Activated CD4-positive, alpha-beta T cell treated with anti-CD3 and anti-CD28 coated beads for 4 hours (primary cell): ENCODE measurements at regions not wholly inside any gene's neighbourhood (a gene's known extent, or its start where the extent isn't known, plus 50 kb on each side); places are given as distances from the start of the nearest gene placed in this dataset.

Source experiments
- DNase-seq, 2 donors: peaks; one replicate each; pipeline ENCODE4 v3.0.0-alpha.2; 2020

DNA sequence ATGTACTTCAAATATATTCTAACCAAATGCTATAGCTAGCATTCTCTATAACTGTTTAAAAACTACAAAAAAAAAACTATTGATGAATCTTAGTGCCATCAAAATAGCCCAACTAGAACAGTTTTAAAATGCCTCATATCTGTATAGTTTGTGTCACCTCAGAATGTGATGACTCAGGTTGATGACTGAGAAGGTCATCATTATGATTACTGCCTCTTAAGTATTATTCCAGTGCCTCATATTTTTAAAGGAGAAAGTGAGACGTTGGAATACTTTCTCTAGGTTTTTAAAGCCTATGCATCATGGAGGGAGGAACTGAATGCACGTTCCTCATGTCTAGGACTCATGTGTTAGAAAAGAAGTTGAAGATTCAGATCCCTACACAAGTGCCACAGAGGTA, 88.2 kb downstream of the TMA16 start:
- DNase-seq, result no peak

DNA sequence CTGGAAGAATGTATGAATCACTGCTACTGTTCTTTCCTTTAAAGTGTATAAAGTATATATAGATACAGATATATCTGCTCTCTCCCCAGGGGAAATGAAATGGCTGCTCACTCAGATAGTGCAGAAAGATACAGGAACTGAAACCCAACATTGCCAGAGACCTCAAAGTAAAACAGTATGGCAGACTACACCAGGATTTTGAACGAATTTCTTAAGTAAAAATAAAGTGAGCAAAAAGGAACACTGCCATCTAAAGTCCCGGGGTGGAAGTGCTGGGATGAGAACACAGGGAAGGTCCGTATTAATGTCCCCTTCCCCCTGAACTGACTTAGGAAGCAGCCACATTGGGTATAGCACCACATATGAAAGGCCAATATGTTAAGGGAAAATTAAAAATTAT, 93.4 kb downstream of the TMA16 start:
- no peak for DNase-seq

DNA sequence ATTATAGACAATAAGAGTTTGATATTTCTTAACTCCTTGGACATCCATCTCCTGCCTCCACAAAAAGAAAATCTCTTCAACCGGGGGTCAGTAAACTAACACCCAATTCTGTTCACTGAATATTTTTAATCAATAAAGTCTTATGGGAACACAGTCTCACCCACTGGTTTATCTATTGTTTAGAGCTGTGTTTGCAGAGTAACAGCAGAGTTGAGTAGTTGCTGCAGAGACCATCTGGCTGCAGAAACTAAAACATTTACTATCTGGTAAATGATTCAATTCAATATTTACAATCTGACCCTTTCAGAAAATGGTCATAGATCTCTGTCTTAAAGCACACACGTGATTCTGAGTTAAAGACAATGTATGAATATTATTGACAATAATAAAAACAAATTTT, 94.0 kb downstream of the TMA16 start:
- DNase-seq, result no peak

DNA sequence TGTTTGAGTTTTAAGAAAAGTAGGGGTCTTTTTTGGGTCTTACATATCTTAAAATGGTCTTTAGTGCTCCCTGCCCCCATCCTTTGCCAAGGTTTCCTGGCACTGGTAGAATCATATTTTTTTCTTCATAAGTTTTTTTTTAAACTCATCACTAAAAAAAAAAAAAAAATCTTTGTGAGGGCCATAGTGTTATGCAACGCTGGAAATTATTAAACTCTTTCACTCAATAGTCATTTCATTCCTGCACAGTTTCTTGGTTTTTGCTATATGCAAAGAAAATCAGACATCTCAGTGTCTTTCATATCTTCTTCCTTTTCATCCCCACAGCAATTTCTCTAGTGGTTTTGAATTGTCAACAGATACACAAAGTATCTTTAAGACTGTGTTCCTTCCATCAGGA, 95.6 kb downstream of the TMA16 start:
- DNase-seq, result no peak

DNA sequence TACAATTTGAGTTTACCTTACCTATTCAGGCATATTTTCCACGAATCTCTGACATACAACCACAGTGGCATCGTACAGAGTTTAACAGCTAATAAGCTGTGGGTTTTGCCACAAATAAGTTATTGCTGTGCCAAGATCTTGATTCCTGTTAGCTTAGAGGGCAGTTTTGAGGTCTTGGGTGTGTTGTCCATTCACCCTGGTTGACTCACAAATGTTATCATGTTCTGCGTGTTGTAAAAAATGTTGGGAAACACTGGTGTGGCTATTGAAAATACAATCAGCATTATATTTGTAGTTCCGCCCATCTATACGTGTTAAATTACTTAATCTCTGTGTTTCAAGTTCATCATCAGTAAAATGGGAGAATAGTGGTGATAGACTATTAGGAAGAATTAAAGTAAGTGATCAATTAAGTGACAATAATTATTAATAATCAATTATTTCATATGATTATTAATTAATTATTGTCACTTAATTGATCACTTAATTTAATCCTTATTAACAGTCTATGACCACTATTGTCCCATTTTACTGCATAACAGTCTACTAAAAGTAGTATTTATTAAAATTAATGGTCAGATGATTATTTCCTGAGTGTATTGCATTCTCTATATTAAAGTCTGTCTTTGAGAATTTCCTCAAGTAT, 96.3 kb downstream of the TMA16 start:
- no peak for DNase-seq

DNA sequence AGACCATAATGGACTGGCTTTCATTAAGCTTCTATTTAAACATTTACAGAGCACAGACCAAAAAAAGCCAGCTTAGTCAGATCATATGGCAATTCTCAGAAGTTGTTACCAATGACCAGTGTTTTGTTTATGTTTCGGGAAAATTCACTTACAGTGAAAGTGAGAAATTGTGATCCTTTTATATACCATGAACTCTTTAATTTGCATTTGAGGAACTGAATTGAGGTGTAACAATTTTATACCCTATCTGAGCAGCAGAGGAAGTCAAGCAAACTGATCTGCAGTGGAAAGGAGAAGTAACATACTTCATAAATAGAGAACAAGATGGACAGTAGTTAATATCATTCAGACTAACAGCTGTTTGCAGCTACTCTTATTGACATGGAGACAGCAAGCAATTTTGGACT, 97.1 kb downstream of the TMA16 start:
- no peak for DNase-seq

DNA sequence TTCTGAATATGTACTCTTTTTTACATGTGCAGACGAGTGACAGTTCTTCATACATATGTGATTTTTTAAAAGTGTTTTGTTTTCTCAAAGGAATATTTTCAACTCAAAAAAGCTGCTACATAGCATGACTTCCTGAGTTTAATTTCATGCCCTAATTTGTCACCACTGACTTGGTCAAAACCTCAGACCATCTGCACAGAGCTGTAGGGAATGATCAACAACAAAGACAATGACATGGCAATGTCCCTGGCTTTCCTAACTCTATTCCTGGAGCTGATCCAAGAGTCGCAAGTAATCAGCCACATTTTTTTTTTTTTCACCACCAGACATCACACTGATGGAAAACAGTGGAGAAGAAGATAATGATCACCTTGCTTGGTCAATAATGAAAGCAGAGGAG, 97.7 kb downstream of the TMA16 start:
- no peak for DNase-seq

DNA sequence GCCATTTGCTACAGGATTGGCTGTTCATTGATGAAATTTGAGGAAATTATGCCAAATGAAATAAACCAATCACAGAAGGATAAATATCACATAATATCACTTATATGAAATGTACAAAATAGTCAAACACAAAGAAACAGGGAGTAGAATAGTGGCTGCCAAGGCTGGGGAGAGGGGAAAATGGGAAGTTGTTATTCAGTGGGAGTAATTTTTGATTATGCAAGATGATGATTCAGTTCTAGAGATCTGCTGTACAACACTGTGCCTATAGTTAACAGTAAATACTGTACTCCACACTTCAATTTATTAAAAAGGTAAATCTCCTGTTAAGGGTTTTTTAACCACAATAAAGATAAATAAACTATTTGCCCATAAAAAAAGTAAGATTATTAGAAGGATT, 101.1 kb downstream of the TMA16 start:
- no peak for DNase-seq

DNA sequence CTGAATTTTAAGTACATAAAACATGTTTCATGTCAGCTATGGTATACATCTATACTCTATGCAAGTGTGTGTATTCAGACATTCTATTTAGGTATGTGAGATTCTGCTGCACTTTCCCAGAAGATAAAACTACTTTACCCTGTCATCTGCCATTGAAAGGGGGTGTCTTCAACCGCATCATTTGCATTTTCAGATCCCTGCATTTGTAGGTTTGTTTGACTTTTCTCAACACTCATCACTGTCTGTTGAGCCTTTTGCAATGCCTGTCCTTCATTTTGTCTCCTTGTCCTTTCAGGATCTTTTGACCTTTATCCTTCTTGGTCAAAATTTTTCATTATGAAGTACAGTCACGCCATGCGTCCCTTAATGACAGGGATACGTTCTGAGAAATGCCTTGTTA, 103.5 kb downstream of the TMA16 start:
- no peak for DNase-seq

DNA sequence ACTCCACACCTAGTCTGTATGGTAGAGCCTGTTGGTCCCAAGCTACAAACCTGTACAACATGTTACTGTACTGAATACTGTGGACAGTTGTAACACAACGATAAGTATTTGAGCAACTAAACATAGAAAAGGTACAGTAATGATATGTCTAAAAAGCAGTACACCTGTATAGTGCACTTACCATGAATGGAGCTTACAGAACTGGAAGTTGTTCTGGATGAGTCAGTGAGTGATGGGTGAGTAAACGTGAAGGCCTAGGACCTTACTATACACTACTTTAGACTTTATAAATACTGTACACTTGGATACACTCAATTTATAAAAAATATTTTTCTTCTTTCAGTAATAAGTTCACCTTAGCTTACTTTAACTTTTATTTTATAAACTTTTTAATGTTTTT, 104.0 kb downstream of the TMA16 start:
- no peak for DNase-seq

DNA sequence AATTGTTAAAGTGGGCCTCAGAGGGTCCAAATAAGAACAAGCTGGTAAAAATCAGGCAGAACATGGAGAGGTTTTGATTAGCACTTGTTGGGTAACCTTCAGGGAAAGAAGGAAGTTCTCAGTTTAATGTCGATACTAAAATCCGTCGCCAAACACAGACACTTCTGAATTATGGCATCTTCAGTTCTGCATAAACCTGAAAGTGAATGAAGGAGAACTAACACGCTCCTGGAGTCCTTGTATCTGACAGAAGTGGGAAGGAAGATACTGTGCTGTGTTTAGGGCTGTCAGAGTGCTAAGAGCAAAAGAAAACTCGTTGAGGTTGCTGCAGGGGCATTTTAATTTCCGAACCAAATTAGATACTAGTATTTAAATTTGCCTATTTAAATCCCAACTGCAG, 106.2 kb downstream of the TMA16 start:
- no peak for DNase-seq

DNA sequence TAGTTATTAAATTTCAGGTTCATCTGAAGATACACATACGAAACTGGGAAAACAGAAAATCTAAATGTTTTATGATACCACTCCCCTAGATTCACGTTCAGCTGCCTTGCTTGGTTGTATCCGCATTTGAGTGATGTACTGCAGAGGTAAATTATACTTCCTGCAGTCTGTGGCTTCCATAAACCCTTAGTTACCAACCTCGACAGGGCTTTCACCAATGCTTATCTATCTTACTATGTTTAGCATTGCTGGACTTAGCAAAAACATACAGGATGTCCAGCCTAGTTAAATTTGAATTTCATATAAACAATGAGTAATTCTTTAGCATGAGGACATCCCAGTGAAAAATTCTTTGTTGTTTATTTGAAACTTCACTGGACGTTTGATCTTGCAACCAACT, 108.8 kb downstream of the TMA16 start:
- DNase-seq, result no peak

DNA sequence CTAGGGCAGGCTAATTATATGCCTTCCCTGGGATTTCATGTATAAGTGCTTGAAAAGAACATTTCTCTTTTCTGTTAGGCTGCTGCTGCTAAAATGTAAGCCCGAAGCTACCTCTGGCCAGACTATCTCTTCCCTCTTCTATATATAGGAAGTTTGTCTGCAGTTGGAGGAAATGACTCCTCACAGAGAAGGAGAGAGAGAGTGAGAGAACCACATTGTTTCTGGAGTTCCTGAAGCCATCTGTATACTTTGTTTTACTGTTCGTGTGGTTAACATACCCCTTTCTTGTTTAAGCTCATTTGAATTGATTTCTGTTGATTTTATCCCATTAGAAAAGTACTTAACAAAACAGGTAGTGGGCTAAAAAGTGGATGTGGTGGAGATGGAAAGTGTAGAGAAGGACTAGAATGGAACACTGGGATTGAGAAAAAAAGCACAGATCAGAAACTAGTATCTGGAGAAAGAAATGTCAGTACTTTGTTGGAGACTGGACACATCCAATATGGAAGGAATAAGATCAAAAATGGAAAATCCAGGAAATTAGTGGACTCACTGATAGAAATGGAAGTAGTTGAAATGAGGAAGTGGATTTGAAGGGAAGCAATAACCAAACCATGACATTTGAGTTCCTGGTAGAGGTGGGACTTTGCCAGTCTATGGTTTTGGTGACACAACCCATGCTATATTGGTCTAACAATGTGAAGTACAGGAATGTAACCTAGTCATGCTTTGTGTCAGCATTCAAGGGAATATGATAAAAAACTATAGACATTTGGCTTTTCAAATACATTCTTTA, 112.6 kb downstream of the TMA16 start:
- no peak for DNase-seq

DNA sequence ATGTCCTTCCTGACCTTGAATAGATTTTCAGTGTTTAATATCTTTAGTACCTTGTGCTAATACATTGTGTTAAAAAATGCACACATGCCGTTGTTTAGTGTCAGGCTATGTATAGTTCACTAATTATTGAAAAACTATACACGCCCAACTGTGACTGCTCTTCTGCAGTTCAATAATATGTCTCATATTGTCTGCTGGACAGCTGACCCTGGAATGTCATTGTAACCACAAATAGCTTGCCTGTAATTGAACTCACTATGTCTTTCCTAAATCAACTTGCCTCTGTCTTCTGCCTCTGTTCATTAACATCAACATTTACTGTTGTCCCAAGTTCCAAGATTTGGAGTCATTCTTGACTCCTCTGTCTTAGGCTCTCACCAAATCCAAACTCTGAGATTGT, 114.5 kb downstream of the TMA16 start:
- DNase-seq, result no peak

DNA sequence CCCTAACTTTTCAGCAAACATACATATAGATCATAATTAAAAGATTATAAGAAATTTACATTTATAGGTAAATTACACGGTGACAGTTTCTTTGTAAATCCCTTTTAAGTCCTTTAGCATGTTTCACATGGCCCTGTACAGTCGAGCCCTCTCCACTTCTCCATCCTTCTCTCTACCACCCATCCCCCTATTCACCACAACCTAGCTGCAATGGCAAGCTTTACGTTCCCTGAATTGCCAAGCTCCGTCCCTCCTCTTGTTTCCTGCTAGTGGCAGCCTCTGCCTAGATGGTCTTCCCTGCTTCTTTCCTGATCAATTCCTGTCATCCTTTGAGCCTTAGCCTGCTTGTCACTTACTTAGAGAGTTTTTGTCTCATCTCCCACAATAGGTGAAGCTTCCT, 116.2 kb downstream of the TMA16 start:
- DNase-seq, result no peak

DNA sequence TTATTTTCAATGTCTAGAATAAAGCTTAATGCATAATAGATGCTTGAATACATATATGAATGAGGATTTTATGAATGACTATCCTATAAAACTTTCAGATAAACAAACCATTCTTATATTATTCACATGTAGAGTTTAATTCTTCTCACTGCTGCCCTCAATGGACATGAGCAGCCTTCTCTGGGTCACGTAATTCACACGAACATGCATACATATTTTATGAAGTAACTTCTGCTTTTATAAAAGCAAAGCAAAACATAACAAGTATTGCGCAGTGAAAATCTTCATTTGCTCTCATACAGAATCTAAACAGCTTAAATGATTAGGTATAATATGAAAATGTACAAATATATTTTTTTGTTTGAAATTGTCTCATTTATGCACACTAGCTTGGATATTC, 116.7 kb downstream of the TMA16 start:
- no peak for DNase-seq

DNA sequence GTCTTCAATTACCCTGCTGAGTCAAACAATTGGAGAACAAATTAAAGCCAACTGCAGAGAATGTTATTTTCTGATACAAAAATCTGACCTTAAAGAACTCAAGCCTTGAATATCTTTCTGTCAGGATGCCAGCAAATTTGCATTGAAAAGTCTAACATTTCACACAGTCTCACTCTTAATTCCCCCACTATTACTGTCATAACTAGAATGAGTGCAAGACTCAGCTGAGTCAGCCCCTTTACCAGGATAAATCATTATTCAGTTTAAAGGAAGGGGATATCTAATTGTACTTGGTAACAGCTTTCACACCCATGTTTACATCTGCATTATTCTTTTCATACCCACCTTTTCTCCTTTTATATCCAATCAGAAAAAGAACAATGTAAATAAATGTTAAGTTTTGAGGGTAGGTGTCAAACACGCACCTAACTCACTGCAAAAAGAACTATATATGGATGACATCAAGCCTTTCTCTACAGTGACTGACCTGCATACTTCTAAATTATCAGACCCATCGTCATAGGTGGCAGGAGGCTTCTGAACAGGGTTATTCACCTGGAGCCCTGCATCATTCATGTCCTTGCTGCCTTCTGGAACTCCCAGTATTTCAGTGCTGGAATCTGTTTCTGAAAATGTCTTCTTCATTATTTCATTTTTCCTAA, 117.4 kb downstream of the TMA16 start:
- DNase-seq, result no peak

DNA sequence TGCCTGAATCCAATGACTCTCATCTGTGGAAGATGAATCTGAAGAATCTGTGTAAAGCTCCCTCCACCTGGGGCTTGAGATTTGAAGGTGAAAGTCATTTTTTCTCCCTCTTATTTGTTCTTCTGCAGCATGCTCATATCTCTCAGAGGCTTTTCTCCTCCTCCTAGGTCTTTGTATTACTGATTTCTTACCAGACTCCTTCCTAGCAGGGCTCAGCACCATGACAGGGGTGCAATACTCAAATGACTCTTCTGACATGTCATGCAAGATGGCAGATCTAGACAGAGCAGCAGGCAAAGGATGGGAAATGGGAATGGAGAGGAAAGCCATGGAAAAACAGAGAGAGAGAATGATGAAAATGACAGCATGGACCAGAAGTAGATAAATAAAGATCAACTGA, 118.3 kb downstream of the TMA16 start:
- no peak for DNase-seq

DNA sequence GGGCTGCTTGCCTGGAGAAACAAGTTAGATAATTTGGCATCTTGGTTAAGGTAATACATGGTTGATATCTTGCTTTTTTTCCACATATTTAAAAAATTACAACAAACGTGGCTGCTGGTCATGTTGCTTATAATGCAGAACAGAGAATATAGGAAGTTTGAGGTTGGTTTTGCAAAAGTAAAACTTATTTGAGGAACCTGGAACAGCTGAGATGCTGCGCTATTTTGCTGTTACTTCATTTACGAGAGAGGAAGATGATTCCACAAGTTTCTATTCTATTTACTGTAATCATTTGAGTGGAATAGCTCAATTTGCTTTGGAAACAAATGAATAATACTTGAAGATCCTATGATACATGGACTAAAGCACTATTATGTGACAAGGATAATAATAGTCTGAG, 118.9 kb downstream of the TMA16 start:
- no peak for DNase-seq

DNA sequence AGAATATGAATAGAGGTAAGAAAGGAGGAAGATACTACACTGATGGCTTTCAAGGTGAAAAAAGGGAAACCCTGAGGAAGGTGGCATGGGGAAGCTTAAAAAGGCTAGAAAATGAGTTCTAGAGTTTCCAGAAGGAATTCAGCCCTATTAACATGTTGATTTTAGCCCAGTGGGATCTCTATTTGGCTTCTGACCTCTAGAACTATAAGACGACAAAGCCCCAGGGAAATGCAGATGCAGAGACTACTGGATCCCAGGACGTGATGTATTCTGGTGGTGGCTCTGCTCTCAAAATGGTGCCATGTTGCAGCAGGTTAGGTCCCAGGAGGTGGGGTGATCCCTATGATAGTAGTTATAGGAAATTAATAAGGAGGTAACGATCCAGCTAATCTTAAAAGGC, 120.4 kb downstream of the TMA16 start:
- DNase-seq, result no peak

DNA sequence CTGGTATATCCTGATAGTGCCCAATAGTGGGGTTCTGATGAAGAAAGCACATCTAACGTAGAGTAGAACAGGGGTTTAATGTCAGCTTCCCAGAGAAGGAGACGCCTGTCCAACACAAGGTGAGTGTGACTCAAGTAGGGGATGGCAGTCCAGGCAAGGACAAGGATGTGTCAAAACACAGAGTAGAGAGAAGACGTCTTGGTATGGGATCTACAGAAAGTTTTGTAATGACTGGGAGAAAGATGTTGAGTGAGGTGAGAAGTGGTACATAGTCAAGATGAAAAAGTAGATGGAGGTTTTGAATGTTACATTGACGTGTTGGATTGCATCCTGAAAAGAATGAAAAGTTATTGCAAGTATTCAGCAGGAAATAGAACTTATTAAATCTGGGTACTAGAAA, 124.4 kb downstream of the TMA16 start:
- no peak for DNase-seq

DNA sequence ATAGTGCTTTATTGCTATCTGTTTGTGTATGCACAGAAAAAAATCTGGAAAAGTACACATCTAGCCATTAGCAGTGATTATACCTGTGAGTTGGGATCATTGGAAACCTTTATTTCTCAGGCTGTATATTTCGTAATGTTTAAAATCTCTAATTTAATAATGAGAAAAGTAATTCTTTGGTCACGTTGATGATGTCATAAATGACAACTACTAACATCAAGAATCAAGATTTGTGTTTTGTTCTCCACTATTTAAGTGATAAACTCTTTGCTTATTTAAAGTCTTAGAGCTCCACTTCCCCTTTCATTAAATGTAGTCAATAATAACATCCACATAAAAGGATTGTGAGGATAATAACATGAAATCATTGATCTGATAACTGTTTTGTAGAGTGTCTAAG, 126.2 kb downstream of the TMA16 start:
- DNase-seq, result no peak

DNA sequence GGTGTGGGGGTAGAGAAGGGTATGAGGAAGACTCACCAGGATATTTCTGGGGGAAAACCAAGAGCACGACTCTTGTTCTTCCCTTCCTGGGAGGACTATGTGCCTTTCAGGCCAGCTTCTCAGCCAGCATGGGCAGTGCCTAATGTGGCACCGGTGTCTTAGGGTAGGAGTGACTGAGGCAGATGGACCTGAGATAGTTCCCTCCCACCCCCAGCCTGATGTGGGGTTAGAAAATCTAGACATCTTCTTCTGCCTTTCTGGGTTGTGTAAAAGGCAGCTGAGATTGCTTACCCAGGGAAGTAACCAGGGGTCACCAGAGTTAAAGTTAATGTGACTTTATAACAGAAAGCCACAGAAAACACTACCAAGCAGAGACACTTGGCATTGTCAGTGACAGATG, 127.3 kb downstream of the TMA16 start:
- no peak for DNase-seq

DNA sequence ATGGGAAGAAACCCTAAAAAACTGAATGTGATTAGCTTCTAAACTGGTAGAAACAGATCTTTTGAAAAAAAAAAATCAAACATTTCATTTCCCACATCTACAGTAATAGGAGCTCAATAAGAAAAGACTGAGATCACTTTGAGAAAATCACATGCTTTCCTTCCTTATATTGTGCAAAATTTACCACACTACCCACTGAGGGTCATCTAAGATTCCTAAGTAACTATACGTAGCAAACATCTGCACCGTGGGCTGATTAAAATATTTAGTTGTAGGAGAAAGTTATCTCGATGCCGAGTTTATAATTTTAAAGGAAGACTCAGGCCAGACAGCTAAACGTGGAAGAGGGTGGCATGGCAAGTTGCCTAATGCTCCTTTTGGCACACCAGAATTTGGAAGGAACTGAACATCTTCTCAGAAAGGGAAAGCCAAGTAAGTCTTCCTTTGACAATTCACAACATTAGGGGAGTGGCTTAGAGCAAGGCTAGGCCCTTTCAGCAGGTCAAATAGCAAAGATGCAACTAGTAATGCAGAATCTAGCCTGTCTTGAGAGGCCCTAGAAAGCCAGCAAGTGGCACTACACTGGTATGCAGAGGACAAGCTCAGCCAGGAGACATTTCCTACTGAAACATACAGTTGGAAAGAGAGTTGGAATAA, 128.0 kb downstream of the TMA16 start:
- DNase-seq, result no peak
